GM08714 (cell line): ENCODE measurements at regions not wholly inside any gene's neighbourhood (a gene's known extent, or its start where the extent isn't known, plus 50 kb on each side); places are given as distances from the start of the nearest gene placed in this dataset.

Experiments
- H3K4me3 ChIP-seq: fragments of 200-500 bp; sonication (Bioruptor generic); 2 replicates; pipeline ENCODE4 v1.5.1; 2014; ENCODE audit warnings: mild to moderate bottlenecking, low read length, inconsistent platforms
- ZNF274 ChIP-seq: IDR thresholded peaks from 2 replicates; pipeline ENCODE4 v1.6.1; 2012; ENCODE audit warnings: mild to moderate bottlenecking, low read depth, low read length

DNA sequence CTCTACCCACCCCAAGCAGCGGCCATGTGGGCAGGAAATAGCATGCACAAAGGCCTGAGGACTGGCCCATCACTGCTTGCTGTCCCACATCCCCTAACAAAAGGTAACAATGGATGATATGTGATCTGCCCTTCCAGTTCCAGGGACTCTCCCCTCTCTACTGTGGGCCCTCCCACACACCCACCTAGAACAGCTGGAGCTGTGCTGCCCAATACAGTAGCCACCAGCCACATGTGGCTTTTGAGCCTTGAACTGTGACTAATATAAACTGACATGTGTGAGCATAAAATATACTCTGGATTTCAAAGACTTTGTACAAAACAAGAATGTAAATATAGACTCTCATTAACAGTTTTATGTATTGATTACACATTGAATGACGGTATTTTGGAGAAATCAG is 78.1 kb downstream of the C5orf15 start:
- H3K4me3 ChIP-seq, result no peak overlapping the region
- TF ChIP-seq ZNF274, result no peak

DNA sequence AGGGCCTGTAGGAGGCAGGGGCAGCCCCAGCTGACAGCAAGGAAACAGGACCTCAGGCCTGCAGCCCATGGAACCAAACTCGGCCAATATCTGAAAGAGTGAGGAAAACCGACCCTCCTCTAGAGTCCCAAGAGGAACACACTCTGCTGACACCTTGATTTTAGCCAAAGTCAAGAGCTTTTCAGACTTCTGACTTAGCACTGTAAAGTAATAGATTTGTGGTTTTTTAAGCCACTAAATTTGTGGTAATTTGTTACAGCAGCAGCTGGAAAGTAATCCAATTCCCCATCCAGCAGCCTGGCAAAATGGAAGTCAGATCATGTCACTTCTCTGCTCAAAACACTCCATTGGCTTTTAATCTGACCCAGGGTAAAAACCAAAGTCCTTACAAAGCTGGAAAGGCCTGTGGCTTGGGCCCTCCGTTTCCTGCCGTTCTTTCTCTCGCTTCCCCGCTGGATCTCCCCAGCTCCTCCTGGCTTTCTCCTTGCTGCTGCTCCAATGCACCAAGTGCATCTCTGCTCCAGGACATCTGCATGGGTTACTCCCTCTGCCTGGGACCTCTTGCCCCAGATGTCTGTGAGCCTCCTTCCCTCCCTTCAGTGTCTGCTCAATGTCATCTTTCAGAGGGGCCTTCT is 79.0 kb downstream of the C5orf15 start:
- TF ChIP-seq ZNF274, result no peak

DNA sequence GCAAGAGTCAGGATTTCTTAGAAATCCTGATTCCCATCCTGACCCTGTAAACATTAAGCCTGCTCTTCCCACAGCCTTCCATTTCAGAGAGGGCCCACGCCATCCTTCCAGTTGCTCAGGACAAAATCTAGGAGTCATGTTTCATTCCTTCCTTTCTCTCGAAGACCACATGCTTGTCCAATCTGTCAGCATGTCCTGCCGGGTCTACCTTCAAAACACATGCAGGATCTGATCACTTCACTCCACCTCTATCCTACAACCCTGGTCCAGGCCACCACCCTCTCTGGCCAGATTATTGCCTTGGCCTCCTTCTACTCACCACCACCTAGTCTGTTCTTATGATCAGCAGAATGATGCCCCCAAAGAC is 79.8 kb downstream of the C5orf15 start:
- no peak for TF ChIP-seq ZNF274

More for the DNA sequence above, 79.0 kb downstream of the C5orf15 start:
- H3K4me3 ChIP-seq, result no peak overlapping the region

GRCh38 chr5:133885566-133885965 is 82.9 kb downstream of the C5orf15 start:
- TF ChIP-seq ZNF274, result no peak
- no peak overlapping the region for H3K4me3 ChIP-seq

More for the DNA sequence above, 79.8 kb downstream of the C5orf15 start:
- no peak overlapping the region for H3K4me3 ChIP-seq

- H3K4me3 ChIP-seq, result no peak overlapping the region
Measured at GRCh38 chr5:133884569-133885311, 83.7 kb downstream of the C5orf15 start.

DNA sequence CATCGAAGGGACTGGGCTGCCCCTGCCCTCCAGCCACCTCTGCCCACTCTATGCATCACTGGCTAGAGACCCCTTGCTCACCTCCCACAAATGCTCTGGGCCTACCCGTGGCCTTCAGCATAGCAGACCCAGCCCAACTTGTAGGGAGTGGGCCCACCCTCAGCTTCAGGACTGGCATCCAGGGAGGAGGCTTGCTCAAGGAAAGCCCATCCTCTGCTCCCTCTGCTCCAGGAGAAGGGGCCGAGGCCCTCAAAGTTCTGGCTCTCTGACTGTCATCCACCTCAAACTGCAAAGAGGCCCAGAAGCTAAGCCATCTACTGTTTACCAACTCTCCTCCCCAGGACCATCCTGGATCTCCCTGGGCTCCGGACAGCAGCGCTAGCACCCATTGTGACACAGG is 84.5 kb downstream of the C5orf15 start:
- TF ChIP-seq ZNF274, result no peak
- no peak overlapping the region for H3K4me3 ChIP-seq

More at GRCh38 chr5:133884569-133885311, 83.7 kb downstream of the C5orf15 start:
- no peak for TF ChIP-seq ZNF274

DNA sequence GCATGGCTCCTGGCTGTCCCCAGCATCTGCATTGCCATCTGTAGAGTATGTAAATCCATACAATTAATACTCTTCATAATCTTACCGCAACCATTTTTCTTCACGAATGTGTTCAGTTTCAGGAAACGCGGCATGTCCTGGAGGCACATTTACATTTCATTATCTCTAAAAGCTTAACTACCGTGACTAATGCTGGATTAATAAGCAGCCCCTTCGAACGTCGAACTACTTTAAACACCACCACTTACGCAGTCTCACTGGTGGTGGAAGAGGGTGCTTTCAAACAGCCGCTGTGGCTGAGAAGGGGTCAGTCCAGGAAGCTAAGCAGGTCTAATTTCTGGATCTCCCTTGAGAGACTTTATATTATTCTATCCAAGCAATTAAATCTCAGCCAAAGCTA is 85.6 kb downstream of the C5orf15 start:
- TF ChIP-seq ZNF274, result no peak
- no peak overlapping the region for H3K4me3 ChIP-seq

- TF ChIP-seq ZNF274, result no peak
- H3K4me3 ChIP-seq, result no peak overlapping the region
Measured at GRCh38 chr5:133882389-133882695, 86.1 kb downstream of the C5orf15 start.

DNA sequence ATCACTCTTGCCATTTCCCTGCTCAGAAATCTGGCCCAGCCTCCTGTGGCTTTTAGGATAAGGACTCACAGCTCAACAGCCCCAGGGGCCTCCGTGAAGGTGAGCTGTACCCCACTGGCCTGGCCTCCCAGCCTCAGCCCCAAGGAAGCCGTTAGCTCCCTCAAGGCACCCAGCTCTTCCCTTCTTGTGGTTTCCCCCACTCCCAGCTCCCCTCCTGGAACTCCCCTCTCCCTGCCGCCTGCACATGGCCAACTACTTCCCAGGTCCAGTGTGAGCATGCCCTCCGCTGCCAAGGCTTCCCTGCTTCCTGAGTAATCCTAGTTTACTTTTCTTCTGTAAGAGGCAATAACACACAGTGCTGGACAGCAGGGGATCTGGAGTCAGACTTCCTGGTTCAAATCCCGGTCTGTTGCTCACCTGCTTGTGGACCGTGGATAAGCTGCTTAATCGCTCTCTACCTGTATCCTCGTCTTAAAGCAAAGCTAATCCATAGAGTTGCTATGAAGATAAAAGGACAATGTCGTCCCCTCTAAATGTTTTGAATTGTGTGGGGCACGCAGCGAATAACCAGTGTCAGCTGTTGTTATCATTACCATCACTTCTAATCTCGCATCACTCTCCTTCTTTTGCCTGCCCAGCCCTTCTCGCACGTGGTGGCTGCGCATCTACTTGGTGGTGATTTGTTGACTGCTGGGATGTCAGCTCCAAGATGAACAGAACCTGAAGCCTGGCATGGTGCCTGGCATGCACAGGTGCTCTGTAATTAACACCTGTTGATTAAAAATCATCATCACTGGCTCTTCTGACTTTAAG is 86.6 kb downstream of the C5orf15 start:
- TF ChIP-seq ZNF274, result no peak
- no peak overlapping the region for H3K4me3 ChIP-seq

GRCh38 chr5:133878236-133878555 is 90.2 kb downstream of the C5orf15 start:
- TF ChIP-seq ZNF274, result no peak
- no peak overlapping the region for H3K4me3 ChIP-seq

GRCh38 chr5:133877351-133878235 is 90.8 kb downstream of the C5orf15 start:
- no peak for TF ChIP-seq ZNF274

DNA sequence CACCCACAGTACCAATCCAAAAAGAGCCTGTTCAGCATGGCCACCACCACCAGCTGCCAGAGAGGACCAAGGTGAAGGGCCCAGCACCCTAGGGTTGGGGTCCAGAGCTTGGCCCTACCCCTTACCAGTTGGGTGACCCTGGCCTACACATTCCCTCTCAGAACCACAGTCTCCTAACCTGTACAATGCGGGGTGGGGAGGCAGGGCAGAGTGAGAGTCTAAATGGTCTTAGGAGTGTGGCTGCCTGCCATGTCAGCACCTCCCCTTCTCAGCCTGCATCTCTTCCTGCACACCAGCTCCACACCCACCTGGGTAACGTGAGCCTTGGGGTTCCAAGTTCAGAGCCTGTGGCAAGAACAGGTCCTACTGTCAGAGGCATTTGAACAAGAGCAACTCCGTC is 92.2 kb downstream of the C5orf15 start:
- H3K4me3 ChIP-seq, result no peak overlapping the region
- TF ChIP-seq ZNF274, result no peak

More at GRCh38 chr5:133877351-133878235, 90.8 kb downstream of the C5orf15 start:
- H3K4me3 ChIP-seq, result no peak overlapping the region

DNA sequence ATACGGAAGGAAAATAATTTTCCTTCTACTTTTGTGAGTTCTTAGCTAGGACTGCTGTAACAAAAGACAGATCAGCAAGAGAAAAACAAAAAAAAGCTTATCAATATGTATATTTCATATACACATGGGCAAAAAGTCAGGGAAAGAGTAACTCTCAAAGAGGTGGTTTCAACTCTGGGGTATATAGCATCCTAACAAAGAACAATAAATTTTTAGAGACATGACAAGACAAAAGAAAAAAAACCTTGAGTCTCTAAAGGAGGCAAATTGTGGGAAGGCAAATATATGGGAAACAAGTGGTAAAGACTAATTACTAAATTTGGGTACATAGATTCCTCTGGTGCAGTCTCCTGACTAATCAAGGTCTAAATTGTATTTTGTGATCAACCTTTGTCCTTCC is 93.2 kb downstream of the C5orf15 start:
- H3K4me3 ChIP-seq, result no peak overlapping the region
- no peak for TF ChIP-seq ZNF274

GRCh38 chr5:133873449-133873848 is 95.0 kb downstream of the C5orf15 start:
- no peak overlapping the region for H3K4me3 ChIP-seq
- no peak for TF ChIP-seq ZNF274
